Lower leg skin (tissue), 3 donors: ENCODE measurements at regions not wholly inside any gene's neighbourhood (a gene's known extent, or its start where the extent isn't known, plus 50 kb on each side); places are given as distances from the start of the nearest gene placed in this dataset.

Experiments
- POLR2A ChIP-seq, 2 donors: fragments of 450-650 bp; IDR thresholded peaks; one replicate each; pipeline ENCODE4 v1.6.1; 2016 to 2017; ENCODE audit warnings: antibody characterized with exemption in 2 of 2, mild to moderate bottlenecking in 1 of 2, moderate library complexity in 1 of 2
- TF ChIP-seq, protein P1 (sequence below), 3 donors: fragments of 450-650 bp; IDR thresholded peaks; one replicate each; pipeline ENCODE4 v1.5.1; 2016; ENCODE audit warnings: antibody characterized with exemption in 3 of 3, mild to moderate bottlenecking in 3 of 3, moderate library complexity in 2 of 3

DNA sequence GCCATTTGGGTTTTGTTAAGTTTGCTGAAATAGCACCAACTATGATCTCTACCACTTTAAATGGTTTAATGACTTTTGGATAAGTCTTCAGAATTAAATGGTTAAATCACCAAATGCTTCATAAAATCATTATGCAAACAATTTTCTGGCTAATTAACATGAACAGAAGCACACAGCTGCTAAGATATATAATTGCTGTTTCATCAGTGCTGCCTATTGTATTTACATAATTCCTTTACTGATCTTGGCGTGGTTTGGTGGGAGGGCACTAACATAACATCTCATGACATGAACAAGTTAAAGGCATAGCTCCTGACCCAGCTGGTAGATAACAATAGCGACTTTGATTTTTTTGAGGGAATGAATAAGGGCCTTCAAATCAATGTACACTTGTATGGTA lies 94.1 kb downstream of the FZD1 start:
- TF ChIP-seq, protein P1, sequence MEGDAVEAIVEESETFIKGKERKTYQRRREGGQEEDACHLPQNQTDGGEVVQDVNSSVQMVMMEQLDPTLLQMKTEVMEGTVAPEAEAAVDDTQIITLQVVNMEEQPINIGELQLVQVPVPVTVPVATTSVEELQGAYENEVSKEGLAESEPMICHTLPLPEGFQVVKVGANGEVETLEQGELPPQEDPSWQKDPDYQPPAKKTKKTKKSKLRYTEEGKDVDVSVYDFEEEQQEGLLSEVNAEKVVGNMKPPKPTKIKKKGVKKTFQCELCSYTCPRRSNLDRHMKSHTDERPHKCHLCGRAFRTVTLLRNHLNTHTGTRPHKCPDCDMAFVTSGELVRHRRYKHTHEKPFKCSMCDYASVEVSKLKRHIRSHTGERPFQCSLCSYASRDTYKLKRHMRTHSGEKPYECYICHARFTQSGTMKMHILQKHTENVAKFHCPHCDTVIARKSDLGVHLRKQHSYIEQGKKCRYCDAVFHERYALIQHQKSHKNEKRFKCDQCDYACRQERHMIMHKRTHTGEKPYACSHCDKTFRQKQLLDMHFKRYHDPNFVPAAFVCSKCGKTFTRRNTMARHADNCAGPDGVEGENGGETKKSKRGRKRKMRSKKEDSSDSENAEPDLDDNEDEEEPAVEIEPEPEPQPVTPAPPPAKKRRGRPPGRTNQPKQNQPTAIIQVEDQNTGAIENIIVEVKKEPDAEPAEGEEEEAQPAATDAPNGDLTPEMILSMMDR (IDR thresholded peaks at IDR 0.05) = no peak
- TF ChIP-seq POLR2A (IDR thresholded peaks at IDR 0.05) = no peak
